Endothelial cell (in vitro differentiated cells): ENCODE measurements at regions not wholly inside any gene's neighbourhood (a gene's known extent, or its start where the extent isn't known, plus 50 kb on each side); places are given as distances from the start of the nearest gene placed in this dataset.

Source experiments
- DNase-seq: peaks from one replicate; pipeline ENCODE4 v3.0.0; 2021; ENCODE audit warnings: low spot score
- H3K27ac Mint-ChIP-seq: one replicate; pipeline ENCODE4 v1.8.0; 2021; ENCODE audit warnings: mixed read lengths, inconsistent platforms; ENCODE audit not compliant: unreplicated experiment
- H3K27me3 Mint-ChIP-seq: one replicate; pipeline ENCODE4 v1.8.0; 2021; ENCODE audit warnings: mild to moderate bottlenecking, moderate library complexity, mixed read lengths, inconsistent platforms; ENCODE audit not compliant: unreplicated experiment
- H3K36me3 Mint-ChIP-seq: one replicate; pipeline ENCODE4 v1.8.0; 2021; ENCODE audit warnings: mild to moderate bottlenecking, low read depth, mixed read lengths, inconsistent platforms; ENCODE audit not compliant: unreplicated experiment
- H3K4me1 Mint-ChIP-seq: one replicate; pipeline ENCODE4 v1.8.0; 2021; ENCODE audit warnings: mild to moderate bottlenecking, mixed read lengths, inconsistent platforms; ENCODE audit not compliant: unreplicated experiment
- H3K4me3 Mint-ChIP-seq: one replicate; pipeline ENCODE4 v1.8.0; 2021; ENCODE audit warnings: mild to moderate bottlenecking, mixed read lengths, inconsistent platforms; ENCODE audit not compliant: unreplicated experiment
- H3K9me3 Mint-ChIP-seq: one replicate; pipeline ENCODE4 v1.8.0; 2021; ENCODE audit warnings: mixed read lengths, inconsistent platforms; ENCODE audit not compliant: unreplicated experiment
- TF ChIP-seq, protein P1 (sequence below): fragments of 200-600 bp; sonication (generic); IDR thresholded peaks from one replicate; pipeline ENCODE4 v1.5.0; 2021; ENCODE audit warnings: antibody characterized with exemption; ENCODE audit not compliant: unreplicated experiment

DNA sequence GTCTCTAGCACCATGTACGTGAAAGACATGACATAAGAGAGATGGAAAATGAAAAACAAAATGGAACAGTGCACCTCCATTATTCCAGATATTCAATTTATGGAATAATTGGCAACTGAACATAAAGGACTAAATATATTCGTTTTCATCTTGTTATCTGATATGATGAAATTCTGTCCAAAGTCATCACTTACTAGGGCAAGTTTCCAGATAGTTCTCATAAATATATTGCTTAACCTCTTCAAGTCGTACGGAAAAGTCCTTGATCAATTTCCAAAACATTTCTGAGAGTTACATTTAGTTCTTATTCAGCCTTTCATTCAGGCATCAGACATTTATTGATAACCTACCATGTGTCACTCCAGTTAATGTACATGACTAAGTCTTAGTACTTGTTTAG lies 185.2 kb downstream of the HGF start:
- TF ChIP-seq, protein P1, sequence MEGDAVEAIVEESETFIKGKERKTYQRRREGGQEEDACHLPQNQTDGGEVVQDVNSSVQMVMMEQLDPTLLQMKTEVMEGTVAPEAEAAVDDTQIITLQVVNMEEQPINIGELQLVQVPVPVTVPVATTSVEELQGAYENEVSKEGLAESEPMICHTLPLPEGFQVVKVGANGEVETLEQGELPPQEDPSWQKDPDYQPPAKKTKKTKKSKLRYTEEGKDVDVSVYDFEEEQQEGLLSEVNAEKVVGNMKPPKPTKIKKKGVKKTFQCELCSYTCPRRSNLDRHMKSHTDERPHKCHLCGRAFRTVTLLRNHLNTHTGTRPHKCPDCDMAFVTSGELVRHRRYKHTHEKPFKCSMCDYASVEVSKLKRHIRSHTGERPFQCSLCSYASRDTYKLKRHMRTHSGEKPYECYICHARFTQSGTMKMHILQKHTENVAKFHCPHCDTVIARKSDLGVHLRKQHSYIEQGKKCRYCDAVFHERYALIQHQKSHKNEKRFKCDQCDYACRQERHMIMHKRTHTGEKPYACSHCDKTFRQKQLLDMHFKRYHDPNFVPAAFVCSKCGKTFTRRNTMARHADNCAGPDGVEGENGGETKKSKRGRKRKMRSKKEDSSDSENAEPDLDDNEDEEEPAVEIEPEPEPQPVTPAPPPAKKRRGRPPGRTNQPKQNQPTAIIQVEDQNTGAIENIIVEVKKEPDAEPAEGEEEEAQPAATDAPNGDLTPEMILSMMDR: no peak
- Mint-ChIP-seq H3K27ac (no peak overlapping the region), H3K36me3 (no peaks in the 10 kb centered on the region), H3K4me3 (no peak overlapping the region), H3K4me1 (no peaks in the 10 kb centered on the region), H3K27me3 (no peaks in the 10 kb centered on the region), H3K9me3 (no peaks in the 10 kb centered on the region)
- no peak for DNase-seq

DNA sequence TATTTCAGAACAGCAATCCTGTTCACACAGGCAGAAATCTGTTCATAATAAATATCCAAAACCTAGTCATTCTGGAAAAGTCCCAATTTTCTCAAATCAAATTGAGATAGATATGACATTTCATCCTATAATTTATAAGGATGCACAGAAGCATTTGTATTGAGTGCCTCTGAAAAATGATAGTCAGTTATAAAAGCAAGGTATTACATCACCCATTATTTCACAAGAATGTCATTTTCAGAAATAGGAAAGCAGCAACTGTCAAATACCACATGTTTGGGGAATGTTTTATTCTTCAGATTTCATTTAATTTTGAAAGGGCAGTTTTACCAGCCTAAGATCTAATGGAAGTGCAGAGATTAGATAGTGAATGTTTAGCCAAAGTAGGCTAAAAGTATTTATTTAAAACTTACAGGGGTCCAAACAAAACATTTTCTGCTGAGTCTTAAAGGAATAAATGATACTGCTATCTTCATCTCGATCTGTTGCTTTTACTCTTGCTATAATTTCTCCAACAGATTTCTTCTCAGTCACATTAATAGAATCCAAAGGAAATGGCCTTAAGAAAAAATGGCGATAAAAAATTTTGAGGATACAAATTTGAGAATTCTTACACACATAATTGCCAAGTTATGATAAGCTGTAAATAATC lies 185.8 kb downstream of the HGF start:
- no peak for DNase-seq
- H3K27ac Mint-ChIP-seq: no peak overlapping the region
- TF ChIP-seq, protein P1: no peak
- no peaks in the 10 kb centered on the region for H3K9me3 Mint-ChIP-seq
- no peak overlapping the region for H3K4me3 Mint-ChIP-seq
- H3K36me3 Mint-ChIP-seq: no peaks in the 10 kb centered on the region
- H3K27me3 Mint-ChIP-seq: no peaks in the 10 kb centered on the region
- no peaks in the 10 kb centered on the region for H3K4me1 Mint-ChIP-seq

DNA sequence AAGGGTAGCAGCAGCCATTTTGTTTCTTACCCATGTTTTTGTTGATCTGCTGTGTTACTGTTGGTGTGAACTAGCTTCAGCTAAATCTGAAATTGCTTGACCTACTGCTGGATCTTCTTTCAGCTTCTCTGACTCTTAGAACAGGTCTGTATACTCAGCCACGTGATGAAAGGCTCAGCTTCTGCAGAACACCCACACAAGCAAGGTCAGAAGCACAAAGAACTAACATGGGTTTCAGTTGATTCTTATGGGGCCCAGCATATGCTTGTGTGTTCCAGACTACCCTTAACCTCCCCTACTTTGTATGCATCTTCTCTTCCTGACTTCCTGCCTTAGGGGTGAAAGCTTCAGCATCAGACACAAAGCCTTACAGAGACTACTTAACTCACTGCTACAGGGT lies 186.8 kb downstream of the HGF start:
- Mint-ChIP-seq H3K4me1 (no peaks in the 10 kb centered on the region), H3K27me3 (no peaks in the 10 kb centered on the region), H3K36me3 (no peaks in the 10 kb centered on the region), H3K9me3 (no peaks in the 10 kb centered on the region), H3K27ac (no peak overlapping the region), H3K4me3 (no peak overlapping the region)
- TF ChIP-seq, protein P1: no peak
- DNase-seq: no peak

DNA sequence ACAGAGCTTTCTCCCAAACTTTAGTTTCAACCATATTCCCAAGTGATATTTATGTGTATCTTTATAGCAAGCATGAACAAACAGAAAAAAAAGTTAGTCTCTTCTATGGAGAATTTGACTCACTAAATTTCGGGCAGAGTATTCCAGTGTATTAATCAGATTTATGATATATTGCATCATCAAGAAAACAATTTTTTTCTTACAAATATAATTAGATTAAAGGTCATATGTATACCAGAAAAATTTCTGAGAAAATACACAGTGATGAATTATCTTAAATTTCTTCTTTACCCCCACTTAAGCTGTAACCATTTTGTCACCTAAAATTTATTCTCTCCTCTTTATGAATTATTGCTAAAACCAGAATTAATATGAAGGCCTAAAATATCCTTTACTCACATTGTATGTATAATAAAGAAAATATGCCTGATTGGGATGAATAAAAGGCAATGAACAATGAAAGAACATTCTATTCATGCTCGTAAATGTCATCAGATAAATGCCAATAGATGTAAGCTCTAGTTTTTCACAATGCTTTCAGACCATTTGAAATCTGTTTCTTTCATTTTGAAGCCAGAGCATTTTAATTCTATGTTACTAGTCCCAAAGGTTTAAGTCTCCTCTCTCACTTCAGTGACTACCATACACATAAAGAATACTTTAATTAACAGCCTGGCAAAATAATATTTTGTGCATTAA lies 192.1 kb downstream of the HGF start:
- no peak for DNase-seq
- no peak overlapping the region for H3K4me3 Mint-ChIP-seq
- no peaks in the 10 kb centered on the region for H3K4me1 Mint-ChIP-seq
- H3K9me3 Mint-ChIP-seq: no peaks in the 10 kb centered on the region
- H3K27ac Mint-ChIP-seq: no peak overlapping the region
- no peaks in the 10 kb centered on the region for H3K36me3 Mint-ChIP-seq
- no peaks in the 10 kb centered on the region for H3K27me3 Mint-ChIP-seq
- TF ChIP-seq, protein P1: no peak

DNA sequence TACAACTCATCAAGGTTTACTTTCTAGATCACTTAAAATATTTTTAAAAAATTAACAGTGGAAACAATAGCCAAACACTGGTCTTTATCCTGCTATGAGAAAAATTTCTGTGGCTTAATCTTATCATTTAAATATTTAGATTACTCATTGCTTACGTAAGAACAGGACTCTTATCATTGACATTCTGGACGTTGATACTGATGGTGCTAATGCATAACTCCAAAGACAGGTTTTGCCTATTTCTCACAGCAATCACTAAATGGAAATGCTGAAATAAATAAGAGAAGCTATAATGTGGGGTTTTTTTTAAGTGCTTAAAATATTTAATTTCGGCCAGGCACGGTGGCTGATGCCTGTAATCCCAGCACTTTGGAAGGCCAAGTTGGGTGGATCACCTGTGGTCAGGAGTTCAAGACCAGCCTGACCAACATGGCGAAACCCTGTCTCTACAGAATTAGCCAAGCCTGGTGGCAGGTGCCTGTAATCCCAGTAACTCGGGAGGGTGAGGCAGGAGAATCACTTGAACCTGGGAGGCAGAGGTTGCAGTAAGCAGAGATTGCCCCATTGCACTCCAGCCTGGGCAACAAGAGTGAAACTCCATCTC lies 195.0 kb downstream of the HGF start:
- Mint-ChIP-seq H3K4me1 (no peaks in the 10 kb centered on the region), H3K9me3 (no peaks in the 10 kb centered on the region), H3K36me3 (no peaks in the 10 kb centered on the region), H3K27me3 (no peaks in the 10 kb centered on the region), H3K4me3 (no peak overlapping the region), H3K27ac (no peak overlapping the region)
- no peak for DNase-seq
- TF ChIP-seq, protein P1: no peak
